K562 (cell line): ENCODE measurements at regions not wholly inside any gene's neighbourhood (a gene's known extent, or its start where the extent isn't known, plus 50 kb on each side); places are given as distances from the start of the nearest gene placed in this dataset.

Experiments used
- ATAC-seq: fragments of 200-7000 bp; cut with Tn5 transposase; 3 replicates; pipeline ENCODE4 v1.9.1; 2020; ENCODE audit warnings: moderate library complexity
- BruUV-seq: library from RNA; stranded (reverse); fragments of 400-500 nt; replicated peaks from 2 replicates; lab custom pipeline; 2021; lab: Mats Ljungman, UMichigan
- CTCF ChIA-PET: fragments of 300-600 bp; formaldehyde crosslinking; extraction: SDS; loops from one replicate; lab custom pipeline; 2021; ENCODE audit warnings: low intra/inter-chr PET ratio; lab: Yijun Ruan, JAX
- POLR2A ChIA-PET: fragments of 300-600, 350-650 bp; sonication (Branson Sonifier 250); formaldehyde crosslinking; extraction: SDS; loops from one replicate; lab custom pipeline; 2021; ENCODE audit warnings: antibody characterized with exemption, inconsistent platforms; lab: Yijun Ruan, JAX
- DNase-seq, 4 experiments: peaks; one replicate each; pipeline versions ENCODE4 v3.0.0 to v3.0.0-alpha.2; 2011 to 2018; ENCODE audit warnings: low spot score in 3 of 4, mixed read lengths in 3 of 4; ENCODE audit errors: extremely low read depth in 1 of 4
- FAIRE-seq: peaks from 2 replicates; lab custom pipeline; 2011; peaks lifted over from hg19 to GRCh38; lab: Jason Lieb, UNC
- H2AFZ ChIP-seq: 2 replicates; pipeline ENCODE4 v1.6.0; 2011; ENCODE audit warnings: low read depth, low read length, control low read depth, inconsistent platforms
- H3K27ac ChIP-seq: fragments of 200-600 bp; 3 replicates; pipeline ENCODE4 v1.8.0; 2011; ENCODE audit warnings: low read depth, mild to moderate bottlenecking, control low read depth, inconsistent platforms, low read length, moderate library complexity, mixed read lengths; ENCODE audit errors: extremely low read depth
- H3K27me3 ChIP-seq, 2 experiments: fragments of 300-600 bp in 1 of 2; 2 replicates in 1 of 2; 3 replicates in 1 of 2; pipeline versions ENCODE4 v1.6.0 to v1.8.0; 2011; ENCODE audit warnings: inconsistent platforms in 2 of 2, low read length in 2 of 2, mild to moderate bottlenecking in 1 of 2, mixed read lengths in 1 of 2, moderate library complexity in 1 of 2; ENCODE audit not compliant: control insufficient read depth in 2 of 2, insufficient read depth in 2 of 2
- H3K36me3 ChIP-seq: fragments of 300-600 bp; 3 replicates; pipeline ENCODE4 v1.8.0; 2011; ENCODE audit warnings: mild to moderate bottlenecking, low read length, inconsistent platforms; ENCODE audit not compliant: control insufficient read depth, insufficient read depth
- H3K4me1 ChIP-seq, 2 experiments: fragments of 200-600 bp in 1 of 2; replicated peaks in 1 of 2; 2 replicates in 1 of 2; 3 replicates in 1 of 2; pipeline versions ENCODE4 v1.5.1 to v1.8.0; 2011; ENCODE audit warnings: inconsistent platforms in 2 of 2, low read length in 2 of 2, mild to moderate bottlenecking in 1 of 2, mixed read lengths in 1 of 2, moderate library complexity in 1 of 2; ENCODE audit not compliant: control insufficient read depth in 2 of 2, insufficient read depth in 2 of 2
- H3K4me2 ChIP-seq: 2 replicates; pipeline ENCODE4 v1.6.1; 2011; ENCODE audit warnings: low read length, control low read depth, inconsistent platforms, mixed read lengths; ENCODE audit not compliant: insufficient read depth
- H3K4me3 ChIP-seq: fragments of 200-600 bp; sonication (generic), shearing (Covaris generic); 2 replicates; pipeline ENCODE4 v1.5.1; 2016; ENCODE audit warnings: control low read depth, inconsistent platforms
- H3K79me2 ChIP-seq: fragments of 200-600 bp; 3 replicates; pipeline ENCODE4 v1.8.0; 2011; ENCODE audit warnings: low read length, inconsistent platforms; ENCODE audit not compliant: control insufficient read depth, insufficient read depth
- H3K9ac ChIP-seq, 2 experiments: 2 replicates each; pipeline versions ENCODE4 v1.6.0 to v1.6.1; 2011; ENCODE audit warnings: low read depth in 2 of 2, low read length in 2 of 2, control low read depth in 1 of 2, inconsistent platforms in 1 of 2, mild to moderate bottlenecking in 1 of 2, mixed read lengths in 1 of 2; ENCODE audit not compliant: insufficient read depth in 1 of 2
- H3K9me1 ChIP-seq: one replicate; pipeline ENCODE4 v1.6.0; 2011; ENCODE audit warnings: inconsistent platforms, mild to moderate bottlenecking, low read length, moderate library complexity; ENCODE audit not compliant: control insufficient read depth, insufficient read depth
- H3K9me3 ChIP-seq: replicated peaks from 2 replicates; pipeline ENCODE4 v1.5.1; 2011; ENCODE audit warnings: low read depth, low read length, inconsistent platforms; ENCODE audit not compliant: control insufficient read depth, insufficient read depth
- H4K20me1 ChIP-seq: replicated peaks from 2 replicates; pipeline ENCODE4 v1.6.1; 2011; ENCODE audit warnings: low read length, inconsistent platforms, mixed read lengths; ENCODE audit not compliant: control insufficient read depth, insufficient read depth
- CHD4 ChIP-seq: fragments of 200-600 bp; sonication (generic); IDR thresholded peaks from 3 replicates; pipeline ENCODE4 v1.6.1; 2012; ENCODE audit warnings: low read depth, mild to moderate bottlenecking, mixed read lengths, low read length, inconsistent platforms; ENCODE audit not compliant: insufficient read depth, insufficient replicate concordance, poor library complexity, severe bottlenecking
- E2F6 ChIP-seq, 2 experiments: IDR thresholded peaks; 2 replicates each; pipeline ENCODE4 v1.6.1; 2011; ENCODE audit warnings: borderline replicate concordance in 1 of 2, control low read depth in 1 of 2, low read depth in 1 of 2, low read length in 1 of 2, mild to moderate bottlenecking in 1 of 2, mixed read lengths in 1 of 2, moderate library complexity in 1 of 2; ENCODE audit not compliant: insufficient read depth in 1 of 2, insufficient read length in 1 of 2, poor library complexity in 1 of 2, severe bottlenecking in 1 of 2; ENCODE audit errors: extremely low read depth in 1 of 2
- KLF16 ChIP-seq: IDR thresholded peaks from 2 replicates; pipeline ENCODE4 v1.6.1; 2016; ENCODE audit warnings: antibody characterized with exemption
- POLR3G ChIP-seq: IDR thresholded peaks from 2 replicates; pipeline ENCODE4 v1.6.1; 2011; ENCODE audit not compliant: insufficient read length, insufficient replicate concordance; ENCODE audit errors: extremely low read depth
- PRMT5 ChIP-seq: sonication (generic); formaldehyde crosslinking; IDR thresholded peaks from 2 replicates; pipeline ENCODE4 v1.5.0; 2020; ENCODE audit warnings: missing genetic modification reagents
- ZNF384 ChIP-seq: IDR thresholded peaks from 2 replicates; pipeline ENCODE4 v1.6.1; 2012; ENCODE audit warnings: low read depth, low read length, improper control_type of control experiment
- WGBS: fragments of 100-300 bp; shearing (Covaris generic); methylation state at CpG from one replicate; pipeline ENCODE4 v1.1.6; 2016; ENCODE audit warnings: low coverage, mixed read lengths; ENCODE audit not compliant: insufficient coverage; ENCODE audit errors: missing lambda C conversion rate; 5-methylcytosine and 5-hydroxymethylcytosine counted together
- in situ Hi-C: fragments of 300-500 bp; cut with MboI; formaldehyde crosslinking; loops from 4 replicates; pipeline ENCODE4 v1.15.0; 2018; ENCODE audit warnings: inconsistent platforms, mixed read lengths
- intact Hi-C: fragments of 100-400 bp; cut with micrococcal nuclease; formaldehyde crosslinking; loops from 2 replicates; pipeline ENCODE4 v1.14.2; 2022

- POLR2A ChIA-PET = interaction anchor here (1.2 kb wide), 1 partner anchor 11 kb away, joined by 3 read pairs; no protein-coding TSS in a partner anchor
- Histone ChIP-seq H3K27ac (no peak overlapping the region), H3K36me3 (no peaks in the 10 kb centered on the region), H3K27me3 (no peaks in the 10 kb centered on the region), H3K79me2 (peaks cover 9% of the 10 kb centered on the region), H2AFZ (no peak overlapping the region), H3K9ac (no peak overlapping the region), H3K4me1 (peaks cover 0 to under 1% of the 10 kb centered on the region in 2 experiments; a peak in 1 of 5 replicates), H3K4me2 (no peak overlapping the region), H3K9me3 (no peaks in the 10 kb centered on the region), H3K4me3 (no peak overlapping the region), H4K20me1 (no peaks in the 10 kb centered on the region), H3K9me1 (no peaks in the 10 kb centered on the region)
- no peak for ATAC-seq
- intact Hi-C loops (no loop called here), in situ Hi-C loops (no loop called here)
- CTCF ChIA-PET = no interaction called here
- no TSS peak for BruUV-seq
- TF ChIP-seq POLR3G = no peak
- no peak for TF ChIP-seq E2F6 (IDR thresholded peaks at IDR 0.05; ENCODE audit: borderline replicate concordance in 1 of 2, extremely low read depth in 1 of 2, insufficient read depth in 1 of 2, insufficient read length in 1 of 2, low read depth in 1 of 2, low read length in 1 of 2, poor library complexity in 1 of 2, severe bottlenecking in 1 of 2)
- no peak for TF ChIP-seq PRMT5
- no peak for TF ChIP-seq KLF16
- TF ChIP-seq CHD4 = no peak
- TF ChIP-seq ZNF384 = no peak
- WGBS = 69% methylated on average over 7 of the region's 7 CpGs
- DNase-seq = no peak
- peak; percentile 59 for FAIRE-seq
Observed at GRCh38 chr7:29657856-29658255, 94.2 kb downstream of the PRR15 start.
